ENCODE measurements at regions not wholly inside any gene's neighbourhood (a gene's known extent, or its start where the extent isn't known, plus 50 kb on each side); places are given as distances from the start of the nearest gene placed in this dataset.

DNA sequence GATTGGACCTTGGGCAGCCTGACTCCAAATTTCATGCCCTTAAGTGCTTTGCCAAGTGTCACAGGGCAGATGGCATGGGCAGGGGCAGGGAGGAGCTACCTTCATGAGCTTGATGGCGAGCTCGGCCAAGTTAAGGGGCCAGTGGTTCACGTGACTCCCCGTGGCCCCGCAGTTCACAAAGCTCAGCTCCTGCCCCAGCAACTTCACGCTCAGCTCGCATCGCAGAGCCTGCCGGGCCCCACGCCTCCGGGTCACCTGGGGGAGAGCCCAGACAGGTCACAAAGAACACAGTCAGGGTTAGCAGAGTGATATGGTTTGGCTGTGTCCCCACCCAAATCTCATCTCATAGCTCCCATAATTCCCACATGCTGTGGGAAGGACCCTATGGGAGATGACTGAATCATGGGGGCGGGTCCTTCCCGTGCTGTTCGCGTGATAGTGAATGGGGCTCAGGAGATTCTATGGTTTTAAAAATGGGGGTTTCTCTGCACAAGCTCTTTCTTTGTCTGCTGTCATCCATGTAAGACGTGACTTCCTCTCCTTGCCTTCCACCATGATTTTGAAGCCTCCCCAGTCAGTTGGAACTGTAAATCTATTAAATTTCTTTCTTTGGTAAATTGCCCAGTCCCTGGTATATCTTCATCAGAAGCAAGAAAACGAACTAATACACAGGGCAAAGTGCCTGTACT is 108.1 kb downstream of the LITAF start:
- H3K36me3 Mint-ChIP-seq, result no peaks in the 10 kb centered on the region
- TF ChIP-seq, protein P1, sequence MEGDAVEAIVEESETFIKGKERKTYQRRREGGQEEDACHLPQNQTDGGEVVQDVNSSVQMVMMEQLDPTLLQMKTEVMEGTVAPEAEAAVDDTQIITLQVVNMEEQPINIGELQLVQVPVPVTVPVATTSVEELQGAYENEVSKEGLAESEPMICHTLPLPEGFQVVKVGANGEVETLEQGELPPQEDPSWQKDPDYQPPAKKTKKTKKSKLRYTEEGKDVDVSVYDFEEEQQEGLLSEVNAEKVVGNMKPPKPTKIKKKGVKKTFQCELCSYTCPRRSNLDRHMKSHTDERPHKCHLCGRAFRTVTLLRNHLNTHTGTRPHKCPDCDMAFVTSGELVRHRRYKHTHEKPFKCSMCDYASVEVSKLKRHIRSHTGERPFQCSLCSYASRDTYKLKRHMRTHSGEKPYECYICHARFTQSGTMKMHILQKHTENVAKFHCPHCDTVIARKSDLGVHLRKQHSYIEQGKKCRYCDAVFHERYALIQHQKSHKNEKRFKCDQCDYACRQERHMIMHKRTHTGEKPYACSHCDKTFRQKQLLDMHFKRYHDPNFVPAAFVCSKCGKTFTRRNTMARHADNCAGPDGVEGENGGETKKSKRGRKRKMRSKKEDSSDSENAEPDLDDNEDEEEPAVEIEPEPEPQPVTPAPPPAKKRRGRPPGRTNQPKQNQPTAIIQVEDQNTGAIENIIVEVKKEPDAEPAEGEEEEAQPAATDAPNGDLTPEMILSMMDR (conservative IDR thresholded peaks at IDR 0.05), result no peak
- no peak overlapping the region for H3K4me3 Mint-ChIP-seq
- H3K9me3 Mint-ChIP-seq, result peaks cover 14% of the 10 kb centered on the region
- H3K27ac Mint-ChIP-seq, result no peak overlapping the region
- H3K27me3 Mint-ChIP-seq, result peaks cover 4% of the 10 kb centered on the region
- DNase-seq (ENCODE audit: extremely low spot score, unreplicated experiment), result no peak
- no peaks in the 10 kb centered on the region for H3K4me1 Mint-ChIP-seq (ENCODE audit: unreplicated experiment)

DNA sequence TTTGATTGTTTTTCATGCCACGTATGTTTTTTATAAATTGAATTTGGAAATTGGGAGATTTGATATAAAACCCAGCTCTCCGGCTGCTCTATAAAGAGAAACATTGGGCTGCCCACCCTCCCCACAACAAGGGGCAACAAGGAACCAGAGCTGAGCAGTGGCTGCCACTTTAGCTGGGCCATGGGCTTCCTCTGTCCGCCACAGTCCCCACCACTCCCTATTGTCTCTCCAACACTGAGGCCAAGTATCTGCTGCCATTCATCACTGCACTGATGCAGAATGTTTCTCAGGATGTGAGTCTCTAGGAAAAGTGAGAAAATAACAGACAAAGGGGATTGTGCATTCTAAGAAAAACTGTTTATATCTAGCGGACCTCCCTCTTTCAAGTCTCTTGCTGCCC is 106.8 kb downstream of the LITAF start:
- Mint-ChIP-seq H3K27ac (no peak overlapping the region), H3K4me3 (no peak overlapping the region), H3K9me3 (peaks cover 14% of the 10 kb centered on the region), H3K4me1 (ENCODE audit: unreplicated experiment) (no peaks in the 10 kb centered on the region), H3K27me3 (peaks cover 4% of the 10 kb centered on the region), H3K36me3 (no peaks in the 10 kb centered on the region)
- DNase-seq (ENCODE audit: extremely low spot score, unreplicated experiment), result no peak
- TF ChIP-seq, protein P1 (conservative IDR thresholded peaks at IDR 0.05), result no peak

GRCh38 chr16:11480634-11481033 is 106.1 kb downstream of the LITAF start:
- no peak for DNase-seq (ENCODE audit: extremely low spot score, unreplicated experiment)
- H3K4me3 Mint-ChIP-seq, result no peak overlapping the region
- no peaks in the 10 kb centered on the region for H3K4me1 Mint-ChIP-seq (ENCODE audit: unreplicated experiment)
- H3K9me3 Mint-ChIP-seq, result peaks cover 14% of the 10 kb centered on the region
- no peak overlapping the region for H3K27ac Mint-ChIP-seq
- TF ChIP-seq, protein P1 (conservative IDR thresholded peaks at IDR 0.05), result no peak
- H3K36me3 Mint-ChIP-seq, result no peaks in the 10 kb centered on the region
- H3K27me3 Mint-ChIP-seq, result peaks cover 4% of the 10 kb centered on the region

GRCh38 chr16:11481987-11482386 is 104.7 kb downstream of the LITAF start:
- no peak for DNase-seq (ENCODE audit: extremely low spot score, unreplicated experiment)
- no peaks in the 10 kb centered on the region for H3K36me3 Mint-ChIP-seq
- no peak overlapping the region for H3K27ac Mint-ChIP-seq
- TF ChIP-seq, protein P1 (conservative IDR thresholded peaks at IDR 0.05), result no peak
- H3K4me3 Mint-ChIP-seq, result no peak overlapping the region
- H3K9me3 Mint-ChIP-seq, result peaks cover 14% of the 10 kb centered on the region
- no peaks in the 10 kb centered on the region for H3K4me1 Mint-ChIP-seq (ENCODE audit: unreplicated experiment)
- H3K27me3 Mint-ChIP-seq, result no peaks in the 10 kb centered on the region

DNA sequence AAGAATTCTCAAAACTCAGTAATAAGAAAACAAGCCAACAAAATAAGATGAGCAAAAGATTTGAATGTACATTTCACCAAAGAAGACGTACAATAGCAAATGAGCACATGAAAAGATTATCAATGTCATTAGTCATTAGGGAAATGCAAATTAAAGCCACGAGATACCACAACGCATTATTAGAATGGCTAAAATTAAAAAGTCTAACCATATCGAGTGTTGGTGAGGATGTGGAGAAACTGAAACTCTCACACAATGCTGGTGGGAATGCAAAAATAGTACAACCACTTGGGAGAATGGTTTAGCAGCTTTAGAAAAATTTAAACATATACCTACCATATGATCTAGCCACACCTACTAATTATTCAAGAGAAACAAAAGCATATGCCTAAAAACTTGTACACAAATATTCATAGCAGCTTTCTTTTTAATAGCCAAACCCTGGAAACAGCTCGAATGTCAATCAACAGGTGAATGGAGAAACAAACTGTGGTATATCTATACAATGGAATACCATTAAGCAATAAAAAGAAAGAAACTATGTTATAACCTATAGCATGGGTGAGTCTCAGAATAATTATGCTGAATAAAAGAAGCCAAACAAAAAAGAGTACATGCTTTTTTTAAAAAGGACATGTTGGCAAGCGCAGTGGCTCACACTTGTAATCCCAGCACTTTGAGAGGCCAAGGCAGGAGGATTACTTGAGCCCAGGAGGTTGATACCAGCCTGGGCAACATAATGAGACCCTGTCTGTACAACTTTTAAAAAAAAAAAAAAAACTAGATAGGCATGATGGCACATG is 103.6 kb downstream of the LITAF start:
- Mint-ChIP-seq H3K4me3 (no peak overlapping the region), H3K9me3 (peaks cover 14% of the 10 kb centered on the region), H3K36me3 (no peaks in the 10 kb centered on the region)

More for the DNA sequence above, 103.6 kb downstream of the LITAF start:
- H3K27ac Mint-ChIP-seq, result no peak overlapping the region
- H3K4me1 Mint-ChIP-seq (ENCODE audit: unreplicated experiment), result no peaks in the 10 kb centered on the region
- DNase-seq (ENCODE audit: extremely low spot score, unreplicated experiment), result no peak
- no peaks in the 10 kb centered on the region for H3K27me3 Mint-ChIP-seq
- TF ChIP-seq, protein P1 (conservative IDR thresholded peaks at IDR 0.05), result no peak

Measured in type B pancreatic cell (in vitro differentiated cells).